ENCODE measurements at regions not wholly inside any gene's neighbourhood (a gene's known extent, or its start where the extent isn't known, plus 50 kb on each side); places are given as distances from the start of the nearest gene placed in this dataset.

GRCh38 chr6:15073883-15074465 is 171.9 kb upstream of the JARID2 start:
- no peak overlapping the region for H3K27ac ChIP-seq (ENCODE audit: extremely low read depth, low read depth, low read length)
- no peak overlapping the region for H3K4me3 ChIP-seq (ENCODE audit: low read depth, low read length)
- CTCF ChIA-PET, result interaction anchor here (0.7 kb wide), 1 partner anchor 13 kb away, joined by 4 read pairs; no protein-coding TSS in a partner anchor
- H3K9me3 ChIP-seq (ENCODE audit: control insufficient read depth, insufficient read depth, low read depth, low read length), result no peaks in the 10 kb centered on the region
- 0 out of 2 replicates have a peak, but pooled peaks cover 2% of the 10 kb centered on the region for H3K4me1 ChIP-seq (ENCODE audit: control insufficient read depth, insufficient read depth, low read length)
- H3K36me3 ChIP-seq (ENCODE audit: control insufficient read depth in 2 of 2, insufficient read depth in 1 of 2, low read length in 2 of 2), result no peaks in the 10 kb centered on the region
- no peak for TF ChIP-seq ZNF747 (tag by site-specific recombination; IDR thresholded peaks at IDR 0.05)
- no peak for TF ChIP-seq ZNF132 (tag by site-specific recombination; IDR thresholded peaks at IDR 0.05; ENCODE audit: borderline replicate concordance)
- no peak for TF ChIP-seq ZNF704 (tag by site-specific recombination; IDR thresholded peaks at IDR 0.05)
- TF ChIP-seq ZNF211 (tag by site-specific recombination; IDR thresholded peaks at IDR 0.05; ENCODE audit: low read depth), result no peak
- TF ChIP-seq, protein P1, sequence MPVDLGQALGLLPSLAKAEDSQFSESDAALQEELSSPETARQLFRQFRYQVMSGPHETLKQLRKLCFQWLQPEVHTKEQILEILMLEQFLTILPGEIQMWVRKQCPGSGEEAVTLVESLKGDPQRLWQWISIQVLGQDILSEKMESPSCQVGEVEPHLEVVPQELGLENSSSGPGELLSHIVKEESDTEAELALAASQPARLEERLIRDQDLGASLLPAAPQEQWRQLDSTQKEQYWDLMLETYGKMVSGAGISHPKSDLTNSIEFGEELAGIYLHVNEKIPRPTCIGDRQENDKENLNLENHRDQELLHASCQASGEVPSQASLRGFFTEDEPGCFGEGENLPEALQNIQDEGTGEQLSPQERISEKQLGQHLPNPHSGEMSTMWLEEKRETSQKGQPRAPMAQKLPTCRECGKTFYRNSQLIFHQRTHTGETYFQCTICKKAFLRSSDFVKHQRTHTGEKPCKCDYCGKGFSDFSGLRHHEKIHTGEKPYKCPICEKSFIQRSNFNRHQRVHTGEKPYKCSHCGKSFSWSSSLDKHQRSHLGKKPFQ (tag by site-specific recombination; IDR thresholded peaks at IDR 0.05), result no peak
- no peak for TF ChIP-seq ZNF501 (tag by site-specific recombination; IDR thresholded peaks at IDR 0.05)
- TF ChIP-seq ZSCAN4 (tag by site-specific recombination; IDR thresholded peaks at IDR 0.05), result no peak
- TF ChIP-seq, protein P2, sequence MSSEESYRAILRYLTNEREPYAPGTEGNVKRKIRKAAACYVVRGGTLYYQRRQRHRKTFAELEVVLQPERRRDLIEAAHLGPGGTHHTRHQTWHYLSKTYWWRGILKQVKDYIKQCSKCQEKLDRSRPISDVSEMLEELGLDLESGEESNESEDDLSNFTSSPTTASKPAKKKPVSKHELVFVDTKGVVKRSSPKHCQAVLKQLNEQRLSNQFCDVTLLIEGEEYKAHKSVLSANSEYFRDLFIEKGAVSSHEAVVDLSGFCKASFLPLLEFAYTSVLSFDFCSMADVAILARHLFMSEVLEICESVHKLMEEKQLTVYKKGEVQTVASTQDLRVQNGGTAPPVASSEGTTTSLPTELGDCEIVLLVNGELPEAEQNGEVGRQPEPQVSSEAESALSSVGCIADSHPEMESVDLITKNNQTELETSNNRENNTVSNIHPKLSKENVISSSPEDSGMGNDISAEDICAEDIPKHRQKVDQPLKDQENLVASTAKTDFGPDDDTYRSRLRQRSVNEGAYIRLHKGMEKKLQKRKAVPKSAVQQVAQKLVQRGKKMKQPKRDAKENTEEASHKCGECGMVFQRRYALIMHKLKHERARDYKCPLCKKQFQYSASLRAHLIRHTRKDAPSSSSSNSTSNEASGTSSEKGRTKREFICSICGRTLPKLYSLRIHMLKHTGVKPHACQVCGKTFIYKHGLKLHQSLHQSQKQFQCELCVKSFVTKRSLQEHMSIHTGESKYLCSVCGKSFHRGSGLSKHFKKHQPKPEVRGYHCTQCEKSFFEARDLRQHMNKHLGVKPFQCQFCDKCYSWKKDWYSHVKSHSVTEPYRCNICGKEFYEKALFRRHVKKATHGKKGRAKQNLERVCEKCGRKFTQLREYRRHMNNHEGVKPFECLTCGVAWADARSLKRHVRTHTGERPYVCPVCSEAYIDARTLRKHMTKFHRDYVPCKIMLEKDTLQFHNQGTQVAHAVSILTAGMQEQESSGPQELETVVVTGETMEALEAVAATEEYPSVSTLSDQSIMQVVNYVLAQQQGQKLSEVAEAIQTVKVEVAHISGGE (tag by site-specific recombination; conservative IDR thresholded peaks at IDR 0.05; ENCODE audit: low read depth), result no peak
- TF ChIP-seq GLIS1 (tag by site-specific recombination; IDR thresholded peaks at IDR 0.05), result no peak
- TF ChIP-seq ZNF274 (IDR thresholded peaks at IDR 0.05; ENCODE audit: low read length), result no peak
- no peak for TF ChIP-seq ZNF274 (tag by site-specific recombination; IDR thresholded peaks at IDR 0.05; ENCODE audit: borderline replicate concordance)
- no peak for TF ChIP-seq HOXC10 (CRISPR knock-in tag; IDR thresholded peaks at IDR 0.05)
- POLR2A ChIA-PET, result no interaction called here

DNA sequence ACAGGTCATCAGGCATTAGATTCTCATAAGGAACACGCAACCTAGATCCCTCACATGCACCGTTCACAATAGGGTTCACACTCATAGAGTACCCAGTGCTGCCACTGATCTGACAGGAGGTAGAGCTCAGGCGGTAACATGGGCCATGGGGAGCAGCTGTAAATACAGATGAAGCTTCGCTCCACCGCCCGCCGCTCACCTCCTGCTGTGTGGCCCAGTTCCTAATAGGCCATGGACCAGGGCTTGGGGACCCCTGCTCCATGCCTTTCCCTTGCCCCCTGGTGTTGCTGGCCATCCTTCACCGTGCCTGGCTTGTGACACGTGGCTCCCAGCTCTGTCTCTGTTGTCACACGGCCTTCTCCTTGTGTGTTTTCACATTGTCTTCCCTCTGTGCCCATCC is 171.1 kb upstream of the JARID2 start:
- Histone ChIP-seq H3K9me3 (ENCODE audit: control insufficient read depth, insufficient read depth, low read depth, low read length) (no peaks in the 10 kb centered on the region), H3K4me3 (ENCODE audit: low read depth, low read length) (no peak overlapping the region), H3K27ac (ENCODE audit: extremely low read depth, low read depth, low read length) (no peak overlapping the region), H3K36me3 (ENCODE audit: control insufficient read depth in 2 of 2, insufficient read depth in 1 of 2, low read length in 2 of 2) (no peaks in the 10 kb centered on the region), H3K4me1 (ENCODE audit: control insufficient read depth, insufficient read depth, low read length) (0 out of 2 replicates have a peak, but pooled peaks cover 2% of the 10 kb centered on the region)
- no peak for TF ChIP-seq ZNF394 (tag by site-specific recombination; IDR thresholded peaks at IDR 0.05; ENCODE audit: borderline replicate concordance)
- no peak for TF ChIP-seq ZNF521 (tag by site-specific recombination; IDR thresholded peaks at IDR 0.05)
- TF ChIP-seq ZNF610 (tag by site-specific recombination; IDR thresholded peaks at IDR 0.05; ENCODE audit: borderline replicate concordance), result peak; percentile 99
- ChIA-PET POLR2A (no interaction called here), CTCF (interaction anchor here (0.5 to 0.7 kb wide), 2 partner anchors 12 to 429 kb away, joined by 3 to 4 read pairs; no protein-coding TSS in a partner anchor)
